Progenitor cell of endocrine pancreas (in vitro differentiated cells): ENCODE measurements at regions not wholly inside any gene's neighbourhood (a gene's known extent, or its start where the extent isn't known, plus 50 kb on each side); places are given as distances from the start of the nearest gene placed in this dataset.
"Not testable (repeated sequence)": the region's sequence is repeated elsewhere in the genome, so short reads cannot be mapped to it uniquely, and the experiment has no call there.

ENCODE experiments used
- DNase-seq: peaks from one replicate; pipeline ENCODE4 v3.0.0; 2021; ENCODE audit warnings: low spot score; ENCODE audit not compliant: unreplicated experiment
- H3K27ac Mint-ChIP-seq: 2 replicates; pipeline ENCODE4 v1.8.0; 2021; ENCODE audit warnings: mild to moderate bottlenecking, moderate library complexity, mixed read lengths
- H3K27me3 Mint-ChIP-seq: 2 replicates; pipeline ENCODE4 v1.8.0; 2021; ENCODE audit warnings: mixed read lengths
- H3K36me3 Mint-ChIP-seq: 2 replicates; pipeline ENCODE4 v1.8.0; 2022; ENCODE audit warnings: mixed read lengths; ENCODE audit not compliant: insufficient read depth
- H3K4me1 Mint-ChIP-seq: 2 replicates; pipeline ENCODE4 v1.8.0; 2021; ENCODE audit warnings: low read depth, mixed read lengths
- H3K4me3 Mint-ChIP-seq: 2 replicates; pipeline ENCODE4 v1.8.0; 2021; ENCODE audit warnings: low read depth, mild to moderate bottlenecking, moderate library complexity, mixed read lengths
- H3K9me3 Mint-ChIP-seq: 2 replicates; pipeline ENCODE4 v1.8.0; 2021; ENCODE audit warnings: low read depth, mixed read lengths
- TF ChIP-seq, protein P1 (sequence below): fragments of 200-600 bp; sonication (generic); IDR thresholded peaks from one replicate; pipeline ENCODE4 v1.5.0; 2021; ENCODE audit warnings: antibody characterized with exemption, mild to moderate bottlenecking; ENCODE audit not compliant: unreplicated experiment

DNA sequence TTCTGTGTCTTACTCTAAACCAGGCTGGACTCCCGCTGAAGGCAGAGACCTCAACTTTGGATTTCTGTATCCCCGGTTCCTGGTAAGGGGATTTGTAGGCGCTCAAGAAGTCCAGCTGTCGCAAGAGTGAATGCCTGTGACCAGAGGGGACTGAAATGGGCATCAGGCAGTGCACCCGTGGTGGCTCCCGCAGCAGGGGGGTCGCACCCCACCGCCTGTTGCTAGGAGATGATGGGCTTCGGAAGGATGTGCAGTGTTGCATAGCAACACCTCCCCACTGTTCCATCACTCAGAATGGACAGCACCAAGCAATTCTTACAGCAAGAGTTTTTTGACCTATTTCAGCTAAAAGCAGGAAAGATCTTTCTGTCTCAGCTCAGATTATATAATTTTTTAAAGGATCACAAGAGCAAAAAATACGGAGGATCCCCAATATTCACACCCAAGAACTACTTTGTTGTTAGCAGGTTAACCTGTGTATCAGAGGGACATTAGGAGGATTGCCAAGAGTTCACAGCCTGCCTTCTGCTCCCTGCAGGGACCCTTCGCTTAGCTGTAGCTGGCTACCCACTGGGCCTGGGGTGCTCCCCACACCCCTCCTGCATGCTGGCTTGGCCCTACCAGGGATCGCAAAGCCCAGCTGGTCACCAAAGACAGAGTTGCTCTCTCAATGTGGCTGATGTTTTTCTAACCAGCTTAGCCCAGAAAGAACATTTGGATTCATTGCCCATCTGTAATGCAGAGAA lies 63.8 kb downstream of the SOWAHC start:
- Mint-ChIP-seq H3K4me3 (peak overlapping the region; percentile 30), H3K4me1 (peaks cover 61% of the 10 kb centered on the region), H3K27ac (peak overlapping the region; percentile 96), H3K36me3 (no peaks in the 10 kb centered on the region), H3K27me3 (no peaks in the 10 kb centered on the region), H3K9me3 (no peaks in the 10 kb centered on the region)
- DNase-seq = no peak
- TF ChIP-seq, protein P1, sequence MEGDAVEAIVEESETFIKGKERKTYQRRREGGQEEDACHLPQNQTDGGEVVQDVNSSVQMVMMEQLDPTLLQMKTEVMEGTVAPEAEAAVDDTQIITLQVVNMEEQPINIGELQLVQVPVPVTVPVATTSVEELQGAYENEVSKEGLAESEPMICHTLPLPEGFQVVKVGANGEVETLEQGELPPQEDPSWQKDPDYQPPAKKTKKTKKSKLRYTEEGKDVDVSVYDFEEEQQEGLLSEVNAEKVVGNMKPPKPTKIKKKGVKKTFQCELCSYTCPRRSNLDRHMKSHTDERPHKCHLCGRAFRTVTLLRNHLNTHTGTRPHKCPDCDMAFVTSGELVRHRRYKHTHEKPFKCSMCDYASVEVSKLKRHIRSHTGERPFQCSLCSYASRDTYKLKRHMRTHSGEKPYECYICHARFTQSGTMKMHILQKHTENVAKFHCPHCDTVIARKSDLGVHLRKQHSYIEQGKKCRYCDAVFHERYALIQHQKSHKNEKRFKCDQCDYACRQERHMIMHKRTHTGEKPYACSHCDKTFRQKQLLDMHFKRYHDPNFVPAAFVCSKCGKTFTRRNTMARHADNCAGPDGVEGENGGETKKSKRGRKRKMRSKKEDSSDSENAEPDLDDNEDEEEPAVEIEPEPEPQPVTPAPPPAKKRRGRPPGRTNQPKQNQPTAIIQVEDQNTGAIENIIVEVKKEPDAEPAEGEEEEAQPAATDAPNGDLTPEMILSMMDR = no peak

DNA sequence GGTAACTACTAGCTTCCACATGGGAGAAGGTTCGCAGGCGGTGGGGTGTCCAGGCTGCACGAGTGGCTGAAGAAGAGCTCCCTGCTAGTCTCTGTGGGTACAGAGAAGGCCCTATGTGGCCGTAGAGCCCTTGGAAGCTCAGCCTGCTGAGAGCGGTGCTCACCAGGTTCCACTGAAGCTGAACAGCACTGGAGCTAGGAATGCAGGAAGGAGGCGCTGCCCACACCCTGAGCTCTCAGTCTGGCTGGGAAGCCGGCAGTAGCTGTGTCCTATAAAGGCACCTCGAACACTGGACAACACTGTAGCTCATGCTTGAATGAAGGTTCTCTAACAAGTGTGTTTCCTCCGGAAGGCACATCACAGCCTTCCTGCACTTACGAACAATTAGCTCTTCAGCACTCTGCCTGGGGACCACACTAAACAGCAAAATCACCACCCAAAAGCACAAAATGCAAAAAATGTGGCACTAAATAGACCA lies 64.6 kb downstream of the SOWAHC start:
- Mint-ChIP-seq H3K4me1 (peaks cover 61% of the 10 kb centered on the region), H3K27ac (peak overlapping the region; percentile 96)
- H3K4me3 Mint-ChIP-seq, H3K9me3 Mint-ChIP-seq, H3K27me3 Mint-ChIP-seq, DNase-seq, H3K36me3 Mint-ChIP-seq: not testable (repeated sequence)

DNA sequence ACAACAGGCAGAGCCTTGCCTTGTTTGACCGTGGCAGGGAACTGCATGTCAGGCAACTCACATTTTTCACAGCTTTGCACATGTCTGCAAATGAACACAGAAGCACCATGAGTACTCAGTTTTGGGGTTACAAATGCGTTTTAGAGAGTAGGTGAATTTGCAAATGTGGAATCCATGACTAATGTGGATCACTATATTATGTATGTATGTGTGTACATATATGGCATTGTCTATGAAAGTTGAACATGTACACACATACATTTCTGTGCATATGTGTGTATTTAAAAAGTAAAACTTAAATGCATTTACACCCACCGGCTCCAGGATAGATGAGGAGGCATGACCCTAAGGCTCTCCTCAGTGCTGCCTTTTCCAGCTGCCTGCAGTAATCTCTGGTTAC lies 65.1 kb downstream of the SOWAHC start:
- Mint-ChIP-seq H3K4me3 (peak overlapping the region; percentile 60), H3K4me1 (peaks cover 61% of the 10 kb centered on the region), H3K9me3 (no peaks in the 10 kb centered on the region), H3K36me3 (no peaks in the 10 kb centered on the region), H3K27ac (peak overlapping the region; percentile 96), H3K27me3 (no peaks in the 10 kb centered on the region)
- no peak for DNase-seq
- TF ChIP-seq, protein P1 = no peak

DNA sequence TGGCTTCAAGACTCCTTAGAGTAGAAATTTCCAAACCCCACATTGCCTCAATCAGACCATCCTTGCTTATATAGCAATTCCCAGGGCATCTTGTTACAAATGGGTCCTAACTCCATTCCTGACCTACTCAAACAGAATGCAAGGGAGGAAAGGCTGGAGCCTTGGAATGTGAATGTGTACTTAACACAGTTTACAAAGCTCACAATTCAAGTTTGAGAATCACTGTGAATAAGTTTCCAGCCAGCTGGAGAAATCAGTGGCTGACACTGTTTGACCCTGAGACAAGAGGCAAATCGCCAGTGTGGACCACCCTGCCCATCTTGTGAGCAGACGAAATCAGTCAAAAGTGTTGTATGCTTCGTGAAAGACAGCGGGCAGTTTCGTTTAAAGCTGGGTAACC lies 65.5 kb downstream of the SOWAHC start:
- no peaks in the 10 kb centered on the region for H3K36me3 Mint-ChIP-seq
- H3K4me1 Mint-ChIP-seq = peaks cover 60% of the 10 kb centered on the region
- TF ChIP-seq, protein P1 = no peak
- H3K9me3 Mint-ChIP-seq = no peaks in the 10 kb centered on the region
- no peak for DNase-seq
- no peaks in the 10 kb centered on the region for H3K27me3 Mint-ChIP-seq
- peak overlapping the region; percentile 96 for H3K27ac Mint-ChIP-seq
- peak overlapping the region; percentile 60 for H3K4me3 Mint-ChIP-seq

DNA sequence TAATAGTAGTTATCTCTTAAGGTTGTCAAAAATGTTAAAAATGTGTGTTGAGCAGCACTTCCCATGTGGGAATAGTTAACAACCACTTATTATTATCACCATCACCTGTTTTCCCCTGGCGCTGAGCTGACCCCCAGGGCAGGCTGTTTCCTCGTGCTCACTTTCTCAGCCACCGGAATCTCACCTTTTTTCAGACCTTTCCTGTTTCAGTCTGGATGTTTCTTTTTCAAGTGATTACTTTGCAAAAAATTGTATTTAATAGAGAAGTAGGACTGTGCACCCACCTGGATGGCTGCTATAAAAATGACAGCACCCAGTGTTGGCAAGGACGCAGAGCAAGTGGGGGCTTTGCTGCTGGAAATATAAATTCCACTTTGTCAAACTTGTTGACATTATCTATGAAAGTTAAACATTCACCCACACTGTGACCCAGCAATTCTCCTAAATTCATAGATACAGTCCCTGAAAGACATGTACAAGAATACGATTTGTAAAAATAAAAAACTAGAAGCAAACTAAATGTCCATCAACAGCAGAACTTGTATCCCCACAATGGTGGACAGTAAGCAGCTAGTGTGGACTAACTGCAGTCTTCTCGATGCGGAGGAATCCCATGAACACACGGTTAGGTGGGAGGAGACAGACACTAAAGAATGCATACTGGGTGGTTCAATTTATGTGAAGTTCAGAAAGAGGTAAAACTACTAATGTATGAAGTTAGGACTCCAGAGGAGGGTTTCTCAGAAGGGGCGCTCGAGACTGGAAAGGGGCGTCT lies 66.5 kb downstream of the SOWAHC start:
- DNase-seq = no peak
- H3K27me3 Mint-ChIP-seq = no peaks in the 10 kb centered on the region
- peak overlapping the region; percentile 57 for H3K27ac Mint-ChIP-seq
- H3K9me3 Mint-ChIP-seq = no peaks in the 10 kb centered on the region
- TF ChIP-seq, protein P1 = no peak
- peaks cover 57% of the 10 kb centered on the region for H3K4me1 Mint-ChIP-seq
- H3K4me3 Mint-ChIP-seq = no peak overlapping the region
- H3K36me3 Mint-ChIP-seq = no peaks in the 10 kb centered on the region
